SK-N-SH (cell line): ENCODE measurements at regions not wholly inside any gene's neighbourhood (a gene's known extent, or its start where the extent isn't known, plus 50 kb on each side); places are given as distances from the start of the nearest gene placed in this dataset.
A peak's percentile ranks its signal among the peaks of the same experiment; 100 is the strongest.

Experiments
- CTCF ChIA-PET: fragments of 300-600, 350-600 bp; formaldehyde crosslinking; extraction: SDS; loops from one replicate; lab custom pipeline; 2021; lab: Yijun Ruan, JAX
- POLR2A ChIA-PET: fragments of 350-600 bp; sonication (Branson Sonifier 250); formaldehyde crosslinking; extraction: SDS; loops from one replicate; lab custom pipeline; 2020; ENCODE audit warnings: antibody characterized with exemption, inconsistent platforms; lab: Yijun Ruan, JAX
- DNase-seq: peaks from one replicate; pipeline ENCODE4 v3.0.0; 2012
- H2AFZ ChIP-seq: fragments of 200-600 bp; sonication (generic); 2 replicates; pipeline ENCODE4 v1.8.1; 2016; ENCODE audit warnings: antibody characterized with exemption, mild to moderate bottlenecking, low read depth
- H3F3A ChIP-seq: fragments of 200-600 bp; sonication (generic); replicated peaks from 2 replicates; pipeline ENCODE3; 2016; ENCODE audit warnings: antibody characterized with exemption, mild to moderate bottlenecking; ENCODE audit not compliant: insufficient read depth
- H3K27ac ChIP-seq, 2 experiments: fragments of 200-500 bp in 1 of 2; fragments of 200-600 bp in 1 of 2; sonication (Bioruptor generic) in 1 of 2; sonication (generic), shearing (Covaris generic) in 1 of 2; 2 replicates each; pipeline versions ENCODE4 v1.5.1 to v1.6.1; 2014 to 2016; ENCODE audit warnings: low read depth in 2 of 2, inconsistent platforms in 1 of 2, low read length in 1 of 2, mild to moderate bottlenecking in 1 of 2, mixed read lengths in 1 of 2
- H3K27me3 ChIP-seq: fragments of 200-600 bp; sonication (generic), shearing (Covaris generic); 2 replicates; pipeline ENCODE4 v1.6.1; 2016; ENCODE audit warnings: mixed run types; ENCODE audit not compliant: insufficient read depth
- H3K36me3 ChIP-seq, 2 experiments: fragments of 200-500 bp in 1 of 2; fragments of 200-600 bp in 1 of 2; sonication (Bioruptor generic) in 1 of 2; sonication (generic) in 1 of 2; replicated peaks in 1 of 2; 2 replicates each; pipeline versions ENCODE3 to v1.5.1; 2014 to 2016; ENCODE audit warnings: low read length in 1 of 2, mild to moderate bottlenecking in 1 of 2; ENCODE audit not compliant: insufficient read depth in 2 of 2, control insufficient read depth in 1 of 2
- H3K4me1 ChIP-seq, 2 experiments: fragments of 200-500 bp in 1 of 2; fragments of 200-600 bp in 1 of 2; sonication (Bioruptor generic) in 1 of 2; sonication (generic), shearing (Covaris generic) in 1 of 2; 2 replicates each; pipeline versions ENCODE4 v1.5.1 to v1.6.1; 2014 to 2016; ENCODE audit warnings: low read depth in 1 of 2, low read length in 1 of 2, mixed run types in 1 of 2; ENCODE audit not compliant: insufficient read depth in 2 of 2, control insufficient read depth in 1 of 2
- H3K4me2 ChIP-seq: fragments of 200-600 bp; sonication (generic), shearing (Covaris generic); 2 replicates; pipeline ENCODE4 v1.6.1; 2017; ENCODE audit warnings: mixed run types
- H3K4me3 ChIP-seq, 2 experiments: fragments of 200-500 bp in 1 of 2; fragments of 200-600 bp in 1 of 2; sonication (Bioruptor generic) in 1 of 2; sonication (generic), shearing (Covaris generic) in 1 of 2; 2 replicates each; pipeline versions ENCODE4 v1.5.1 to v1.8.1; 2014 to 2016; ENCODE audit warnings: low read depth in 2 of 2, inconsistent platforms in 1 of 2, low read length in 1 of 2, mild to moderate bottlenecking in 1 of 2, mixed read lengths in 1 of 2, moderate library complexity in 1 of 2
- H3K79me2 ChIP-seq: fragments of 200-600 bp; sonication (generic); 2 replicates; pipeline ENCODE4 v1.8.1; 2017; ENCODE audit warnings: mild to moderate bottlenecking; ENCODE audit not compliant: insufficient read depth
- H3K9ac ChIP-seq: fragments of 200-600 bp; sonication (generic); 2 replicates; pipeline ENCODE4 v1.6.1; 2017; ENCODE audit warnings: mixed run types
- H3K9me2 ChIP-seq: fragments of 200-600 bp; sonication (generic); 2 replicates; pipeline ENCODE4 v1.6.1; 2017; ENCODE audit warnings: mixed run types
- H3K9me3 ChIP-seq: fragments of 200-600 bp; sonication (generic); 2 replicates; pipeline ENCODE4 v1.6.1; 2017; ENCODE audit warnings: mixed run types, mild to moderate bottlenecking, moderate library complexity
- H4K20me1 ChIP-seq: fragments of 200-600 bp; sonication (generic); 2 replicates; pipeline ENCODE4 v1.6.1; 2017; ENCODE audit warnings: mild to moderate bottlenecking, mixed run types; ENCODE audit not compliant: insufficient read depth
- CTCF ChIP-seq: fragments of 200-600 bp; sonication (generic); IDR thresholded peaks from 2 replicates; pipeline ENCODE4 v1.6.1; 2017; ENCODE audit warnings: antibody characterized with exemption, mild to moderate bottlenecking, moderate library complexity
- EZH2phosphoT487 ChIP-seq: fragments of 200-600 bp; sonication (generic); IDR thresholded peaks from 2 replicates; pipeline ENCODE4 v1.6.1; 2017; ENCODE audit warnings: low read depth, mixed run types, mild to moderate bottlenecking, antibody characterized with exemption, moderate library complexity, borderline replicate concordance
- FOSL2 ChIP-seq: IDR thresholded peaks from 2 replicates; pipeline ENCODE4 v1.4.0; 2012; ENCODE audit warnings: low read depth, mild to moderate bottlenecking, moderate library complexity, borderline replicate concordance
- FOXJ3 ChIP-seq: sonication (generic); formaldehyde crosslinking; IDR thresholded peaks from 2 replicates; pipeline ENCODE4 v1.5.1; 2020; ENCODE audit warnings: mild to moderate bottlenecking, missing genetic modification reagents
- FOXM1 ChIP-seq: IDR thresholded peaks from 2 replicates; pipeline ENCODE4 v1.4.0; 2012; ENCODE audit warnings: low read depth, mild to moderate bottlenecking
- GABPA ChIP-seq: IDR thresholded peaks from 2 replicates; pipeline ENCODE4 v1.4.0; 2012; ENCODE audit warnings: low read depth, mild to moderate bottlenecking
- JUND ChIP-seq: IDR thresholded peaks from 2 replicates; pipeline ENCODE4 v1.4.0; 2012
- MAX ChIP-seq: IDR thresholded peaks from 2 replicates; pipeline ENCODE4 v1.4.0; 2012; ENCODE audit warnings: low read depth
- MXI1 ChIP-seq: IDR thresholded peaks from 2 replicates; pipeline ENCODE4 v1.6.1; 2012; ENCODE audit warnings: mild to moderate bottlenecking, low read depth, low read length, improper control_type of control experiment
- NFIC ChIP-seq: IDR thresholded peaks from 2 replicates; pipeline ENCODE4 v1.4.0; 2012; ENCODE audit warnings: borderline replicate concordance
- NRF1 ChIP-seq: IDR thresholded peaks from 2 replicates; pipeline ENCODE4 v1.6.1; 2012; ENCODE audit warnings: low read depth, mild to moderate bottlenecking, low read length
- PBX3 ChIP-seq: IDR thresholded peaks from 2 replicates; pipeline ENCODE4; 2012
- RAD21 ChIP-seq: IDR thresholded peaks from 2 replicates; pipeline ENCODE4 v1.6.1; 2012; ENCODE audit warnings: mild to moderate bottlenecking, low read length
- RFX5 ChIP-seq: IDR thresholded peaks from 2 replicates; pipeline ENCODE4 v1.6.1; 2012; ENCODE audit warnings: mild to moderate bottlenecking, improper control_type of control experiment, low read length
- RXRA ChIP-seq: IDR thresholded peaks from 2 replicates; pipeline ENCODE4 v1.4.0; 2012; ENCODE audit warnings: low read depth, mild to moderate bottlenecking, borderline replicate concordance
- SIN3A ChIP-seq: IDR thresholded peaks from 2 replicates; pipeline ENCODE4 v1.6.1; 2012; ENCODE audit warnings: low read depth, mild to moderate bottlenecking, low read length, moderate library complexity, borderline replicate concordance
- TCF12 ChIP-seq: IDR thresholded peaks from 2 replicates; pipeline ENCODE4 v1.4.0; 2012
- USF2 ChIP-seq: fragments of 150-350 bp; IDR thresholded peaks from 2 replicates; pipeline ENCODE4 v1.6.1; 2017; ENCODE audit warnings: antibody characterized with exemption, low read length, low read depth, borderline replicate concordance
- YY1 ChIP-seq: IDR thresholded peaks from 2 replicates; pipeline ENCODE4 v1.4.0; 2012; ENCODE audit warnings: low read depth, mild to moderate bottlenecking
- ZBTB33 ChIP-seq: IDR thresholded peaks from 2 replicates; pipeline ENCODE4 v1.4.0; 2012; ENCODE audit warnings: low read depth, borderline replicate concordance
- WGBS: methylation state at CpG from one replicate; pipeline ENCODE4 v1.1.6; 2017; ENCODE audit warnings: low lambda C conversion rate; 5-methylcytosine and 5-hydroxymethylcytosine counted together

GRCh38 chr3:8416965-8417364, 84.7 kb upstream of the LMCD1 start:
- no peaks in the 10 kb centered on the region for H3K27me3 ChIP-seq
- H3K27ac ChIP-seq = no peak overlapping the region
- 0 out of 4 replicates have a peak overlapping the region, but pooled peaks of 1 of the 2 experiments have one; percentile 30 for H3K4me3 ChIP-seq
- no peak overlapping the region for H3K9ac ChIP-seq
- DNase-seq = no peak
- H3K79me2 ChIP-seq = no peaks in the 10 kb centered on the region
- H3K9me2 ChIP-seq = no peaks in the 10 kb centered on the region
- ChIA-PET POLR2A (no interaction called here), CTCF (interaction anchor here (0.5 to 3.8 kb wide), 53 partner anchors 9 to 1632 kb away, joined by 3 to 20 read pairs (median 4); no protein-coding TSS in a partner anchor)
- H2AFZ ChIP-seq = no peak overlapping the region
- H3K9me3 ChIP-seq = no peaks in the 10 kb centered on the region
- H3K4me2 ChIP-seq = no peak overlapping the region
- H3K4me1 ChIP-seq = peaks cover 0 to 18% of the 10 kb centered on the region in 2 experiments; a peak in 2 of 4 replicates
- no peaks in the 10 kb centered on the region for H4K20me1 ChIP-seq
- H3F3A ChIP-seq = no peaks in the 10 kb centered on the region
- H3K36me3 ChIP-seq = no peaks in the 10 kb centered on the region
- no peak for TF ChIP-seq CTCF
- TF ChIP-seq FOXM1 = no peak
- TF ChIP-seq USF2 = no peak
- no peak for TF ChIP-seq RAD21
- 68% methylated on average over 4 of the region's 4 CpGs for WGBS

GRCh38 chr3:8420612-8421011, 81.0 kb upstream of the LMCD1 start:
- no peaks in the 10 kb centered on the region for H3K36me3 ChIP-seq
- POLR2A ChIA-PET = no interaction called here
- 54% methylated on average over 2 of the region's 2 CpGs for WGBS
- no peak overlapping the region for H3K9ac ChIP-seq
- H3K4me1 ChIP-seq = peaks cover 0 to 18% of the 10 kb centered on the region in 2 experiments; a peak in 2 of 4 replicates
- H3K9me2 ChIP-seq = no peaks in the 10 kb centered on the region
- no peak overlapping the region for H2AFZ ChIP-seq
- no peaks in the 10 kb centered on the region for H3K9me3 ChIP-seq
- peak overlapping the region; percentile 17; the same call in 1 of the 2 replicates for H3K4me2 ChIP-seq
- H3K27me3 ChIP-seq = no peaks in the 10 kb centered on the region
- H3K4me3 ChIP-seq = no peak overlapping the region
- no peaks in the 10 kb centered on the region for H3K79me2 ChIP-seq
- H4K20me1 ChIP-seq = no peaks in the 10 kb centered on the region
- peak overlapping the region in 1 of 2 experiments; percentile 21; a peak in 1 of 4 replicates for H3K27ac ChIP-seq
- CTCF ChIA-PET = interaction anchor here (1.1 to 1.4 kb wide), 2 partner anchors 11 to 309 kb away, joined by 3 read pairs; no protein-coding TSS in a partner anchor
- no peaks in the 10 kb centered on the region for H3F3A ChIP-seq
- DNase-seq = no peak
- TF ChIP-seq CTCF = no peak
- no peak for TF ChIP-seq GABPA
- no peak for TF ChIP-seq ZBTB33
- no peak for TF ChIP-seq EZH2phosphoT487
- TF ChIP-seq NFIC = peak; percentile 46
- TF ChIP-seq FOSL2 = no peak; the same call in 1 of the 2 replicates
- TF ChIP-seq TCF12 = peak; percentile 44
- TF ChIP-seq RAD21 = no peak
- TF ChIP-seq FOXM1 = no peak
- no peak for TF ChIP-seq FOXJ3 (CRISPR knock-in tag)
- peak; percentile 64 for TF ChIP-seq PBX3
- no peak for TF ChIP-seq NRF1
- no peak for TF ChIP-seq RXRA
- no peak for TF ChIP-seq MAX
- no peak for TF ChIP-seq RFX5
- TF ChIP-seq MXI1 = no peak
- no peak for TF ChIP-seq SIN3A
- TF ChIP-seq JUND = peak; percentile 47; the same call in 1 of the 2 replicates
- no peak for TF ChIP-seq YY1
